H9 (cell line): ENCODE measurements at regions not wholly inside any gene's neighbourhood (a gene's known extent, or its start where the extent isn't known, plus 50 kb on each side); places are given as distances from the start of the nearest gene placed in this dataset.

ENCODE experiments used
- DNase-seq: peaks from one replicate; pipeline ENCODE4 v3.0.0-alpha.2; 2017
- H2AFZ ChIP-seq: one replicate; pipeline ENCODE4 v1.6.1; 2013; ENCODE audit warnings: mild to moderate bottlenecking, low read length, control low read depth, moderate library complexity
- H2AK5ac ChIP-seq: 2 replicates; pipeline ENCODE4 v1.6.1; 2013; ENCODE audit warnings: low read length, control low read depth, mixed read lengths; ENCODE audit not compliant: insufficient read length
- H2BK120ac ChIP-seq: one replicate; pipeline ENCODE4 v1.6.1; 2013; ENCODE audit warnings: low read depth, mild to moderate bottlenecking, low read length, control low read depth, inconsistent platforms; ENCODE audit not compliant: poor library complexity, severe bottlenecking
- H2BK12ac ChIP-seq: 2 replicates; pipeline ENCODE4 v1.6.1; 2013; ENCODE audit warnings: low read length, control low read depth, mixed read lengths, low read depth; ENCODE audit not compliant: insufficient read length
- H2BK15ac ChIP-seq: 2 replicates; pipeline ENCODE4 v1.6.1; 2013; ENCODE audit warnings: low read depth, low read length, control low read depth
- H2BK20ac ChIP-seq: one replicate; pipeline ENCODE4 v1.6.1; 2013; ENCODE audit warnings: low read depth, mild to moderate bottlenecking, low read length, control low read depth, inconsistent platforms; ENCODE audit not compliant: poor library complexity, severe bottlenecking
- H2BK5ac ChIP-seq: 2 replicates; pipeline ENCODE4 v1.6.1; 2013; ENCODE audit warnings: low read length, control low read depth, mixed read lengths; ENCODE audit not compliant: insufficient read length
- H3K14ac ChIP-seq: 2 replicates; pipeline ENCODE4 v1.6.1; 2013; ENCODE audit warnings: low read length, control low read depth; ENCODE audit not compliant: insufficient read depth
- H3K18ac ChIP-seq: 2 replicates; pipeline ENCODE4 v1.6.1; 2013; ENCODE audit warnings: low read depth, mild to moderate bottlenecking, mixed read lengths, low read length, control low read depth; ENCODE audit not compliant: insufficient read length
- H3K23ac ChIP-seq: 2 replicates; pipeline ENCODE4 v1.6.1; 2013; ENCODE audit warnings: low read length, control low read depth, mixed read lengths, low read depth; ENCODE audit not compliant: insufficient read length
- H3K23me2 ChIP-seq: 2 replicates; pipeline ENCODE4 v1.6.1; 2013; ENCODE audit warnings: low read depth, mild to moderate bottlenecking, mixed read lengths, low read length, control low read depth; ENCODE audit not compliant: insufficient read length, poor library complexity, severe bottlenecking
- H3K27ac ChIP-seq: 2 replicates; pipeline ENCODE4 v1.5.1; 2013; ENCODE audit warnings: low read length, control low read depth, mixed read lengths, low read depth; ENCODE audit not compliant: insufficient read length
- H3K27me3 ChIP-seq: 2 replicates; pipeline ENCODE4 v1.6.1; 2013; ENCODE audit warnings: low read length, control low read depth, inconsistent platforms; ENCODE audit not compliant: insufficient read depth
- H3K4ac ChIP-seq: 2 replicates; pipeline ENCODE4 v1.6.1; 2013; ENCODE audit warnings: low read depth, mild to moderate bottlenecking, control low read depth, inconsistent platforms, low read length, moderate library complexity
- H3K4me1 ChIP-seq: 2 replicates; pipeline ENCODE4 v1.6.1; 2013; ENCODE audit warnings: low read length, control low read depth, inconsistent platforms; ENCODE audit not compliant: insufficient read depth
- H3K4me2 ChIP-seq: 2 replicates; pipeline ENCODE4 v1.6.1; 2013; ENCODE audit warnings: low read length, control low read depth, mixed read lengths; ENCODE audit not compliant: insufficient read length, insufficient read depth
- H3K56ac ChIP-seq: 2 replicates; pipeline ENCODE4 v1.6.1; 2013; ENCODE audit warnings: low read depth, mild to moderate bottlenecking, mixed read lengths, low read length, control low read depth; ENCODE audit not compliant: insufficient read length
- H3K79me1 ChIP-seq: 2 replicates; pipeline ENCODE4 v1.6.1; 2013; ENCODE audit warnings: low read depth, mild to moderate bottlenecking, moderate library complexity, low read length, control low read depth, inconsistent platforms; ENCODE audit not compliant: insufficient read depth, poor library complexity, severe bottlenecking
- H3K79me2 ChIP-seq: 2 replicates; pipeline ENCODE4 v1.6.1; 2013; ENCODE audit warnings: low read length, control low read depth, inconsistent platforms; ENCODE audit not compliant: insufficient read depth
- H3K9ac ChIP-seq: 2 replicates; pipeline ENCODE4 v1.6.1; 2013; ENCODE audit warnings: low read length, control low read depth, mixed read lengths; ENCODE audit not compliant: insufficient read length; ENCODE audit errors: extremely low read depth
- H3K9me3 ChIP-seq: one replicate; pipeline ENCODE4 v1.6.1; 2013; ENCODE audit warnings: low read depth, low read length, inconsistent platforms; ENCODE audit not compliant: control insufficient read depth
- H3T11ph ChIP-seq: one replicate; pipeline ENCODE4 v1.6.1; 2013; ENCODE audit warnings: mild to moderate bottlenecking, low read length, control low read depth, inconsistent platforms
- H4K20me1 ChIP-seq: one replicate; pipeline ENCODE4 v1.6.1; 2013; ENCODE audit not compliant: control insufficient read depth, insufficient read length, insufficient read depth
- H4K5ac ChIP-seq: 2 replicates; pipeline ENCODE4 v1.6.1; 2013; ENCODE audit warnings: low read depth, mild to moderate bottlenecking, mixed read lengths, low read length, control low read depth; ENCODE audit not compliant: insufficient read length
- H4K8ac ChIP-seq: replicated peaks from 2 replicates; pipeline ENCODE4 v1.6.1; 2013; ENCODE audit warnings: low read length, control low read depth, mixed read lengths, low read depth; ENCODE audit not compliant: insufficient read length
- H4K91ac ChIP-seq: 2 replicates; pipeline ENCODE4 v1.6.1; 2013; ENCODE audit warnings: low read depth, mild to moderate bottlenecking, moderate library complexity, mixed read lengths, low read length, control low read depth; ENCODE audit not compliant: insufficient read length
- H3K27ac Mint-ChIP-seq, 3 experiments: 2 replicates in 2 of 3; 3 replicates in 1 of 3; pipeline ENCODE4 v1.8.0; 2020 to 2021; ENCODE audit warnings: mixed read lengths in 3 of 3, mild to moderate bottlenecking in 1 of 3, moderate library complexity in 1 of 3
- H3K27me3 Mint-ChIP-seq: 2 replicates; pipeline ENCODE4 v1.8.0; 2021; ENCODE audit warnings: low read depth, mild to moderate bottlenecking, moderate library complexity, mixed read lengths
- H3K36me3 Mint-ChIP-seq, 3 experiments: 2 replicates in 2 of 3; 3 replicates in 1 of 3; pipeline ENCODE4 v1.8.0; 2020 to 2021; ENCODE audit warnings: low read depth in 3 of 3, mixed read lengths in 3 of 3; ENCODE audit not compliant: insufficient read depth in 1 of 3
- H3K4me1 Mint-ChIP-seq, 2 experiments: 2 replicates each; pipeline ENCODE4 v1.8.0; 2020; ENCODE audit warnings: mixed read lengths in 2 of 2
- H3K4me3 Mint-ChIP-seq, 2 experiments: 2 replicates in 1 of 2; 3 replicates in 1 of 2; pipeline ENCODE4 v1.8.0; 2020 to 2021; ENCODE audit warnings: mild to moderate bottlenecking in 2 of 2, mixed read lengths in 2 of 2, moderate library complexity in 1 of 2
- H3K9me3 Mint-ChIP-seq, 2 experiments: 2 replicates in 1 of 2; 3 replicates in 1 of 2; pipeline ENCODE4 v1.8.0; 2020; ENCODE audit warnings: mild to moderate bottlenecking in 2 of 2, mixed read lengths in 2 of 2, moderate library complexity in 1 of 2
- WGBS: extraction: QIAGEN DNeasy Blood & Tissue Kit; methylation state at CpG from one replicate; pipeline ENCODE4 v1.1.7; 2013; ENCODE audit warnings: missing lambda C conversion rate, low lambda C conversion rate, mixed read lengths; ENCODE audit not compliant: insufficient read length; ENCODE audit errors: extremely low coverage; 5-methylcytosine and 5-hydroxymethylcytosine counted together
- TF ChIP-seq, protein P1 (sequence below): fragments of 200-600 bp; sonication (generic); conservative IDR thresholded peaks from 3 replicates; pipeline ENCODE4 v1.8.0; 2021; ENCODE audit warnings: antibody characterized with exemption, mild to moderate bottlenecking

DNA sequence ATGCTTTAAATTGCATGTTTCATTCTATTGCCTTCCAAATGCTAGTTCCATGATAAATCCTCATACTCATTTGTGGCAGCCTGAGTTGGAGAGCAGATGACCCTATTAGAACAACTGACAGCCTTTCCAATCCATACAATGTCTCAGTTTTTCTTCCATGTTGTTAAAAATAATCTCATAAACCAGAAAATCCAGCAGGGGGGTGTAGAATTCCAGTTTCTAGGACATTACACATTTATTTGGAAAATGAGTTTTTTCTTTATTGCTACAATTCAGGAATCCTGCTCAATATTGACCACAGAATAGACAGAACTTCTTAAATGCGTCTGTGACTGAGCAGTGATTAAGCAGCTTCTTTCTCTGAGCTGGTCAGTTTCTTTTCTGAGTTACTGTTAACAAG lies 174.2 kb upstream of the ATP10A start:
- Histone ChIP-seq H3K79me2 (no peaks in the 10 kb centered on the region), H2AK5ac (no peak overlapping the region), H3K14ac (no peak overlapping the region), H3K23me2 (no peaks in the 10 kb centered on the region), H4K5ac (no peak overlapping the region), H3K4me2 (no peak overlapping the region), H2BK15ac (no peak overlapping the region), H3K79me1 (no peaks in the 10 kb centered on the region), H4K20me1 (peaks cover 2% of the 10 kb centered on the region), H2BK12ac (no peak overlapping the region), H4K8ac (no peak overlapping the region), H3K18ac (no peak overlapping the region), H3T11ph (no peak overlapping the region), H2BK20ac (no peak overlapping the region), H2BK120ac (no peak overlapping the region), H3K27ac (no peak overlapping the region), H3K23ac (no peak overlapping the region), H4K91ac (no peak overlapping the region), H3K9ac (no peak overlapping the region), H3K9me3 (no peaks in the 10 kb centered on the region), H3K27me3 (no peaks in the 10 kb centered on the region), H2BK5ac (no peak overlapping the region), H3K4ac (no peak overlapping the region), H3K56ac (no peak overlapping the region), H2AFZ (no peak overlapping the region), H3K4me1 (no peaks in the 10 kb centered on the region)
- Mint-ChIP-seq H3K4me1 (peaks cover 6 to 12% of the 10 kb centered on the region in 2 experiments), H3K27ac (no peak overlapping the region), H3K27me3 (peaks cover 3% of the 10 kb centered on the region), H3K9me3 (peaks cover 0 to 3% of the 10 kb centered on the region in 2 experiments; a peak in 1 of 5 replicates), H3K4me3 (no peak overlapping the region), H3K36me3 (no peaks in the 10 kb centered on the region)
- TF ChIP-seq, protein P1, sequence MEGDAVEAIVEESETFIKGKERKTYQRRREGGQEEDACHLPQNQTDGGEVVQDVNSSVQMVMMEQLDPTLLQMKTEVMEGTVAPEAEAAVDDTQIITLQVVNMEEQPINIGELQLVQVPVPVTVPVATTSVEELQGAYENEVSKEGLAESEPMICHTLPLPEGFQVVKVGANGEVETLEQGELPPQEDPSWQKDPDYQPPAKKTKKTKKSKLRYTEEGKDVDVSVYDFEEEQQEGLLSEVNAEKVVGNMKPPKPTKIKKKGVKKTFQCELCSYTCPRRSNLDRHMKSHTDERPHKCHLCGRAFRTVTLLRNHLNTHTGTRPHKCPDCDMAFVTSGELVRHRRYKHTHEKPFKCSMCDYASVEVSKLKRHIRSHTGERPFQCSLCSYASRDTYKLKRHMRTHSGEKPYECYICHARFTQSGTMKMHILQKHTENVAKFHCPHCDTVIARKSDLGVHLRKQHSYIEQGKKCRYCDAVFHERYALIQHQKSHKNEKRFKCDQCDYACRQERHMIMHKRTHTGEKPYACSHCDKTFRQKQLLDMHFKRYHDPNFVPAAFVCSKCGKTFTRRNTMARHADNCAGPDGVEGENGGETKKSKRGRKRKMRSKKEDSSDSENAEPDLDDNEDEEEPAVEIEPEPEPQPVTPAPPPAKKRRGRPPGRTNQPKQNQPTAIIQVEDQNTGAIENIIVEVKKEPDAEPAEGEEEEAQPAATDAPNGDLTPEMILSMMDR = no peak
- WGBS = no CpG with 5 or more reads among the region's 1 CpG
- DNase-seq = no peak
